ENCODE measurements at regions not wholly inside any gene's neighbourhood (a gene's known extent, or its start where the extent isn't known, plus 50 kb on each side); places are given as distances from the start of the nearest gene placed in this dataset.

DNA sequence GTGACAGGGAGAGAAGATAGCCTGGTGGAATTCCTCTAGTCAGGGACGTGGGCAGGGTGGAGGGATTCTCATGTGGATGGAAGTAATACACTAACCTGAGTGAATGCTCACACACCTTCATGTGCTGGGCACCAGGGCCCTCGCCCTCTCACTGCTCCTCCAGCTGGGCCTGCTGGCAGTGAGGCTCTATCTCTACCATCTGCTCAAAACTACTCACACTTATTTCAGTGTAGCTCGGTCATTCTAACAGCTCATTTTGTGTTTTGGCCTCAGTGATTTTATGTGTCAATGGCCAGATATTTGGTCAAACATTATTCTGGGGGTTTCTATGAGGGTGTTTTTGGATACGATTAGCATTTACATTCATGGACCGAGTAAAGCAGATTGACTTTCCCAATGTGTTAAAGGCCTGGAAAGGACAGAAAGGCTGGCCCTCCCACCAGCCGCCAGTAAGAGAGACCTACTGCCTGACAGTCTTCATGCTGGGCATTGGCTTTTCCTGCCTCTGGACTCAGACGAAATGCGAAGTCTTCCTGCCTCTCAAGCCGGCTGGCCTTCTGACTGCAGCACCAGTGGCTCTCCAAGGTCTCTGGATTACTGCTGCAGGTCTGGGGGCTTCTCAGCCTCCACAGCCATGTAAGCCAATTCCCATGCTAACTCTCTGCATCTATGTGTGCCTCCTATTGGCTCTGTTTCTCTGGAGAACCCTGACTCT, 335.4 kb downstream of the CXCL12 start:
- no peak for DNase-seq

DNA sequence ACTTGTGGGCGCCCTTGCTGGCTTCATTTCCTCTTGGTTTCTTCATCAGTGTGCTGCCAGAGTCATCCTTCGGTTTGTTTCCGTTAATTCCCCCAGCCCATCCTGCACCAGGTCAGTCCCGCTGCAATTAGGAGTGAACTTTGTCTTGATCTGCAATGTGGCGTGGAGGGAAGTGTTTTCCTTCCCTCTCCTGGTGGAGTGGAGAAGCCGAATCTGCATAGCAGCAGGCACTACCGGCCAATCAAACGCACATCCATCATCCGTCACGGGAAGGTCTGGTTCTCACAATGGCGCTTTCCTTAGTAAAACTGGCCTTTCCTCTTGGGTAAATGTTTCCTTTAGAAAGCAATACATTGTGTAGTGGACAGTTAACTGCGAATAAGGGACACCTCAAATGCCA, 337.5 kb downstream of the CXCL12 start:
- DNase-seq: no peak

DNA sequence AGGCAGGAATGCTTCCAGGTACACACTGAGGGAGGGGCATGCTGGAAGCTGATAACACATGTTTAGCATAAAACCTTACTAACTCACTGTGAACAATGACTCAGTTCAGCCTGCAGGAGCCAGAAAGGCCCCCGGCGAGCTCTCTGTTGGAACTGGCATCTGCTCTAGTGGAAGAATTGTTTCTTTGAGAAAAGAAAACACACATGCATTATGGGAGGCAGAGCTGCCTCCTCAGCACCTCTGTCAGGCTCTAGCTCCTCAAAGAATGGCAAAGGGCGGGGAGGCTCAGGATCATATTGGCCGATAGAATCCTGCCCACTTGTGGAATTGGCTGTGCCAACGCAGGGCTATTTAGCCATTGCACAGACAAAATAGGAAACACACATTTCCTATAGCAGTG, 338.3 kb downstream of the CXCL12 start:
- DNase-seq: no peak

DNA sequence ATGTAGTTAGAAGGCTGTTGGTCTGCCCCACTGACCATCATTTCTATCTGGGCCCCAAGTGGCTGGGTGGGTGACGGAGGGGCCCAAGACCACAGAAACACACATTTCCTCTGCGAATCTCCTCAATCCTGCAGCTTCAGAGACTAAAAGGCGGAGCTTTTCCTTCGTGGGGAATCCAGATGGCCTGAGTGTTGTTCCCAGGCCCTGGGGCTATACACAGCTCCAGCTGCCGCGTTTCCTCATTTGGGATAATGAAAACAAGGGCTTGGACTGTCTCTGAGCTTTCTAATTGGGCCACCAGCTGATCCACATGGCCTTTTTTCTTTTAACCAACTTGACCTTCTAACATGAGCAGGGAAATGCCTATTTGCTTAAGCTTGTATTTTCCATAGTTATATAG, 339.9 kb downstream of the CXCL12 start:
- no peak for DNase-seq

DNA sequence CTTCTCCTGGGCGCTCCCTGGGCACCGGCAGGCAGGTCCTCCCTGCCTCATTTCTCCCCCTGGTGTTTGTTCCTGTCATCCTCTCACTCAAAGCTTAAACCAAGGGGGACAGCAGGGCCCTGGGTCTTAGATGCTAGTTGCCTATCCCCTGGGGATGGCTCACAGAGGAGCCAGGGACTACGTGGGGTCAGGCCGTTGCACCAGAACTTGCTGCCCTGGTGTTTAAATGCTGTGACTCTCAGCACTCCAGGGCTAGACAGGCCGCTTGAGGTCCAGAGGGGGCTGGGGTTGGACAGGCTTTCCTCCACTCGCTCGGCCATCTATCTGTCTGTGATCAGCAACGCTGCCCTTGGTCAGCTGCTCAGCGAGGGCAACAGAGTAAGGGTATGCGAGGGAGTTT, 340.3 kb downstream of the CXCL12 start:
- DNase-seq: no peak

DNA sequence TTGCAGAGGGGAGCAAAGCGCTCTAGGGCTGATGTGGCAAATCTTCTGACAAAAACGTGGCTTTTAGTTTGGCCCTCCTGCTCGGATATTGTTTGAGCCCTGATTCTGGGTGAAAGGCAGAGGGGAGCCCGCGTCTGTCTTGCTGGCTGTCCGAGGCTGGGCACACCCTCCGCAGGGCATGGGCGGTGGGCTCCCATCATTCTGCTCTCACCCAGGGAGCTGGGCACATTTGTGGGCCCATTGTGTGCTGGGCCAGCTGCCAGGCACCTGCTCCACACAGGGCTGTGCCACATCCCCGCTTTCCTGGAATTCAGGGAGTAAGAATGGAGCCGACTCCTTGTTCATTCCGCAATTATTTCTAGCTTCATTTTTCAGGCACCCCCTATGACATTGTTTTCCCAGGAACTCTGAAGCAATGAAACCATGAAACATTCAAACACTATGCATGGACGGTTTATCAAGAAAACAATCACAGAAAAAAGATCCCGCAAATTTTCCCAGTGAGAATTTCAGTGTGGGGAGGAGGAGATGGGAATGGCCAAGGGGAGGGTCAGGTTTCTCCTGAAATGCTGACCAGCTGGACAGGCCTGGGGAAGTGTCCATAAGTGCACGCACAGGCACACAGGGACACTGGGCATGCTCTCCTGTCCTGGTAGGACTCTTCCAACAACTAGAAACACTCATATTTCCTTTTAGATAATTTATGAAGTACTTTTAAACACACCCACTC, 341.1 kb downstream of the CXCL12 start:
- DNase-seq: no peak

DNA sequence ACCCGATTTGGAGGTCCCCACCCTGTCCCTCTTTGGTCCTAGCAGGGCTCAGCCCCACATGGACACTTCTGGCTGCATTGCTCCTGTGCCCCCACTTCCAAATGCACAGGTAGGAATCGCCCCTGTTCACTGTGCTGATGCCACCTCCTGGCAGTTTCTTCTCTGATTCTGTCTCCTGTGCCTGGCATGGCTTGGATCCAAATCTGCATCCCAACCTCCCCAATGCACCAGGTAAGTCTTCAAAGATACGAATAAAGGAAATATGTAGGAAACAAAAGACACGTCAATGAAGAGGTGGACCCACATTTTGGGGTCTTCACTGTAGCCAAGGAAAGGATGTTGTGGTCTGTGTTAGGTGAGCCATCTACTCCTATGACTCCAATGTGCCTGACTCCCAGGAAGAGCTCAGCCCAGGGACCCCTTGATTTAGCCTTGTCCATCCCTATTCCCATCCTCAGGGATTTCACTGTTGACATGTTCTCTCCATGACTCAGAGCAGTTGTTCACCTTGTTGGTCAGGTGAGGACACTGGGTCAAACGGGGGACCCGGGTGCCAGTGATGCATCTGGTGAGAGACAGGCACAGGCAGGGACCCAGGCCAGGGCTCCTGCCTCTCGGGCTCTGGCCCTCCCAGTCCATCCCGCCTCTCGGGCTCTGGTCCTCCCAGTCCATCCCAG, 341.8 kb downstream of the CXCL12 start:
- no peak for DNase-seq

DNA sequence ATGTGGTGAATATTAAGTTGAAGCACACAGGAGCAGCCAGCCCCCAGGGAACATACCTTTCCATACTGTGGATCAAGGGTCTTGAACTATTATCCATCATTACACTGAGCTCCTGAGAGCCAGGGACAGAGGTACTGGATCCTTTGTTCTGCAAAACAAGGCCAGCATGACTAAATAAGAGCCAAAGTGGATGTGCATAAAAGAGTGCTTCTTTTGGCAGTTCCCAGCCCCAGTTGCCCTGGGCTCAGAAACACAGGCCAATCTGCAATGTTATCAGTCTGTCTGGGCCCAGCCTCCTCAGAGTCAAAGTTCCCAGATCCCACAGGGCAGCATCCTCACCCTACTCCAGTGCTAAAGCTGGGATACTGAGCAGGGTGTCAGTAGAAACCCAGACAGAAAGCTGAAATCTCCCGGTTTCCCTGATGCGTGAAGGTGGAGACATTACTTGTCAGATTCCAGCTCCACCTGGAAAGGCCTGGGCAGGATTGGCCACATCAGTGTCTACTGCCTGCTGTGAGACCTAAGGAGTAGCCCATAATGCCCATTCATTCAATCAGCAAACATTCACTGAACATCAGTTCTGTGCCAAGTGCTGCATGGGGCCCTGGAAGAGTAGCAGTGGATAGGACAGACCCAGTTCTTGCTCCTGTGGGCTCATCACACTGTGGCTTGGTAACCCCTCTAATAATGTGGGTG, 342.7 kb downstream of the CXCL12 start:
- no peak for DNase-seq

DNA sequence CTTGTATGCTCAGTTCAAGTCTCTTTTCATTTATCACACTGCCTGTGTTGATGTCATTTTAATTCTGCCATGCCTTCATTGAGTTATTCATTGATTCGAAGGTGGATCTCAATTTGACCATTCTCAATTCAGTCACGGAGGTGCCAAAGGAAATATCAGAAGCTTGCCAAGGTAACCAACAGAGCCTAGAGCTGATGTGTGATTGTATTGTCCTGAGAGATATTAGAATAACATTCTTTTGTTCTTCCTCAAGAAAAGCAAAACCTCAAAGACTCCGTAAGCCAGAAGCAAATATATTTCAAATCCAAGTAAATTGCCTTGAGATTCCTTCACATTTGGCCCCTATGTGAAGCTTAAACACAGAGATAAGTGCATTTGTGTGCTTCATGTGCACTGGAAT, 345.3 kb downstream of the CXCL12 start:
- DNase-seq: no peak

DNA sequence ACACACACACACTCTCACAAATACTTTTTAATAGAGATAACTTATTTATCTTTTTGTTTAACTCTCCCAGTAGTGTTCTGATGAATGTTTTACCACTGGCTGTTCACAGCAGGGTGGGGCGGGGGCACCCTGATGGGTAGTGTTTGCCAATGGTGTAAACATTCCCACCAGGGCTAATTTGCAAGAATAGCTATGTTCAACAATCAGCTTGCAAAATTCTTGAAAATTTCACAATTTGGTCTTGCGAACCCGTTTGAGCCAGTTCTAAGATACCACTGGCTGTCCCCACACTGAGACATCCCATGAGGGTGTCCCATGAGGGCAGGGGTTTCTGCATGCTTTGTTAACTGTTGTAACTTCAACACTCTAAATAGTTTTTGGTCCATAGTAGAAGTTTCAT, 348.5 kb downstream of the CXCL12 start:
- DNase-seq: no peak

DNA sequence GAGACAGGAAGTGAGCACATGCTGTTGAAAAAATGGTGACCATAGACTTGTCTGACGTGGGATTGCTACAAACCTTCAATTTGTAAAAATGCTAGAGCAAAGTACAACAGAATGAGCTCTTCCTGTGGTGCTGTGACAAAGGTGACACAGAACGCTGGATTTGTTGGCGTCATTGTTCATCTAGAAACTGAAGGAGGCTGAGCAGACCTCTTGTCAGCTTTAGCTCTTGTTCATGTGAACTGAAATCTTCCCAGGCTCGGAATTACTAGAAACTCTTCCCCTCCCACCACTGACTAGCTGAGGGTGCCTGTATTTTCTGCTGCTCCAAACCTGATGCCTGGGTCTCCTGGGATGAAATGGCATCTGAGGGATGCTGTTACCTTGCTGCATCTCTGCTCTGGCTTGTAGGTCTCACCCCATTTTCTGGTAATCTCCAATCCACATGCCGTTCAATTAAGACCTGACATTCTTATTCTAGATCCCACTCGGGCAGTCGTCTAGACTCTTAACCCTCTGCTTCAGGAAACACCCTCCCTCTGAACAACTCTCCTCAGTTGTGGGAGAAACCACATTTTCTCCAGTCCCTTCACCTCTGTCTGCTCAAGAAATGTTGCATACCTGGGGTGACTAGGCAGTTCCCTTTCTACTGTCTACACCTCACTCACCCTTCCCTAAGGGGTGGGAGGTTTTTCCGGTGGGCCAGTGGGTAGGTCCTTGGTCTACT, 349.3 kb downstream of the CXCL12 start:
- no peak for DNase-seq

DNA sequence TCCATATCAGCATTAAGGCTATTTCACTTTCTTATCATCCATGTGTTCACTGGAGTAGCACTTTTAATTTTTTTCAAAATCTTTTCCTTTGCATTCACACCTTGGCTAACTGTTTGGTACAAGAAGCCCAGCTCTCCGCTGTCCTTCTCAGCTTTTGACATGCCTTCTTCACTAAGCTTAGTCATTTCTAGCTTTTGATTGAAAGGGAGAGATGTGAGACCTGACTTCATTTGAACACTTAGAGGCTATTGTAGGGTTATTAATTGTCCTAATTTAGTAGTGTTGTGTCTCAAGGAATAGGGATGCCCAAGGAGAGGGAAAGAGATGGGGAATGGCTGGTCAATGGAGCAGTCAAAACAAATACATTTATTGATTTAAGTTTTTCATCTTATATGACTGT, 350.0 kb downstream of the CXCL12 start:
- no peak for DNase-seq

DNA sequence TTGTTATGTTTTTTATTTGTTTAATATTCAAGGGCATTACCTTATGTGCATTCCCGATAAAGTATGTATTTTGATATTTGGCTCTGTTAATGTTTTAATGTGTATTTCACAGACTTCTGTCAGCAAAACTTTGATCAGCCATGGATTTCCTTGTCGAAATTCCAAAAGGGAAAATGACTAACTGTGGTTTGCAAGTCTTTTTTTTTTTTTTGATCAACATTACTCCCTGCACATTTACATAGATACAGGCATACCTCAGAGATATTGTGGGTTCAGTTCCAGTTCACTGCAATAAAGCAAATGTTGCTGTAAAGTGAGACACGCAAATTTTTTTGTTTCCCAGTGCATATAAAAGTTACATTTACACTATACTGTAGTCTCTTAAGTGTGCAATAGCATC, 351.9 kb downstream of the CXCL12 start:
- no peak for DNase-seq

DNA sequence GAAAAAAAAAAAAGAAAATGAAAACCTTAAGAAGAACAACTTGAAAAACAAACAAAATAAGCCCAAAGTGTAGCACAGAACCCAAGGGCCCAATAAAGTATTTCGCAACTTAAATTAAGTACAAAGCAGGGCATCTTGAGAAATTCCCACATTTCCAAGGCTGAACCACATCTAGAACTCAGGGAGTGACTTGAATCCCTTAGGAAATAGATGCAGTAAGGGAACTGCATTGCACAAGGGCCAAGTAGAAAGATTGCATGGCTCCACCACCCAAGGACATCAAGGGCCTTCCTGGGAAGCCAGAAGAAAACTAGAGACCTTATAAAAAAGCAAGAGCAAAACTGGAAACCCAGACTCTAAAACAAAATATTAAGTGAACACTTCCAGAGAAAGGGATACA, 352.7 kb downstream of the CXCL12 start:
- no peak for DNase-seq

DNA sequence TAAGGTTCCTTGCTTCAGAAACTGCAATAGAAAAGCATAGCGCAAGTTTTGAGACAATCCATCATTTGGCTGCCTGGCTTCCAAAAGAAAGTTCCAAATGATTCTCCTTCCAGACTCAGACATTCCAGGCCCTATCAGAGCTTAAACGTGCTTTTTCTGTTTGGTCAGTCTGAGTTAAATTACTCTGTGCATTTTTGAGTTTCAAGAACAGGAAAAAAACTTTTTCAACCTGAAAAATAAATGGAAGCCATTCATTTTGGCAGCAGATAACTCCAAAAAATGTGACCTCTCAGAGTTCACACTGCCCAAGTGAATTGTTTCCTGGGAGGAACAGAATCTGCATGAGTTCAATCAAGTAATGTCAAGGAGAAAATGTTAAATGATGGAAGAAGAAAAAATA, 354.2 kb downstream of the CXCL12 start:
- no peak for DNase-seq

DNA sequence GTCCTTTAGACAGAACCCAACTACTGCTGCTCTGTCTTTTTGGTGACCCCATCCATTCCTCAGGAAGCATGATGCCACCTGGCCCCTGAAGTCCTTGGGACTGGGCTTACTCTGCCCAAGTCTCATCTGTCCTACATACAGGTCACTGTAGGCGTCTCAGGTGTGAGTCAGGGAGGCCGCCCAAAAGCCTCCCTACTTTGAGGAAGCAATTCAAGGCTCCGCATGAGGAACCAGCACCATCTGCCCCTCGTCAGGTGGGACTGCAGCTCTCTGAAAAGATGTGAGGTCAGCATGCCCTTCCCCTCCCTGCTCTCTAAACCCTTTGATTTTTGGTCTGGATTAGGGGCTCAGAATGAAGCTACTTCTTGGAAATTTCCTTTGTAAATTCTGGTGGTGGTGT, 354.8 kb downstream of the CXCL12 start:
- no peak for DNase-seq

DNA sequence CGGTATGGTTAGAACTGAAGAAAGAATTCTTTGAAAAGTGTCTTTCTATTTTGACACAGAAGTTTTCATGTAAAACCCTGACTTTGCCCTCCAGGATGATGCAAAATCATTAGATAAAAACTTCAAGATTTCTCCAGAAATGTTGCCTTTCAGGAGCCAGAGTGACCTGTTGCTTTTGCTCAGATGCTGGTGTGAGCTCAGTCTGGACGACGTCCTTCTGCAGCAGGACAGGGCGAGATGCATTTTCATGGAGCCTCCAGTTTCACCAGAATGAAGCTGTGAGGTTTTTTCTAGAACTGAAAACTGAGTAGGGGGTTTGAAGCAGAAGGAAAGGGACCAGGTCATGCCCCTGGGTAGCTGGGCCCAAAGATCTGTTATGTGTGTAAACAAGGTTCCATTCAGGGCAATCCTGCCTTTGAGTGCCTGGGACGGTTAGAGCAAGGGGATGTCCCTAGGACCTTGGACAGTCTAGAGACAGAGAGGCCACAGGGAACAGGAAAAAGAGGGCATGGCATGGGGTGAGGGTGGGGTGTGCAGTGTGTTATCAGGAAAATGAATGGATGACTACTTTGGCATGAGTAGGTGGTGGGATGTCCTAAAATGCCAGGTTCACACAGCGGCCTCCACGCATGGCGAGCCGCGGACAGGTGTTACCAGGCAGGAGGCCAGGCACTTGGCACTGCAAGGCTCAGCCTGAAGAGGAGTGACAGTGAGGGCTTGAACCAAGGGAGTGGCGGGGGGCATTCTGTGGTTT, 356.3 kb downstream of the CXCL12 start:
- no peak for DNase-seq

DNA sequence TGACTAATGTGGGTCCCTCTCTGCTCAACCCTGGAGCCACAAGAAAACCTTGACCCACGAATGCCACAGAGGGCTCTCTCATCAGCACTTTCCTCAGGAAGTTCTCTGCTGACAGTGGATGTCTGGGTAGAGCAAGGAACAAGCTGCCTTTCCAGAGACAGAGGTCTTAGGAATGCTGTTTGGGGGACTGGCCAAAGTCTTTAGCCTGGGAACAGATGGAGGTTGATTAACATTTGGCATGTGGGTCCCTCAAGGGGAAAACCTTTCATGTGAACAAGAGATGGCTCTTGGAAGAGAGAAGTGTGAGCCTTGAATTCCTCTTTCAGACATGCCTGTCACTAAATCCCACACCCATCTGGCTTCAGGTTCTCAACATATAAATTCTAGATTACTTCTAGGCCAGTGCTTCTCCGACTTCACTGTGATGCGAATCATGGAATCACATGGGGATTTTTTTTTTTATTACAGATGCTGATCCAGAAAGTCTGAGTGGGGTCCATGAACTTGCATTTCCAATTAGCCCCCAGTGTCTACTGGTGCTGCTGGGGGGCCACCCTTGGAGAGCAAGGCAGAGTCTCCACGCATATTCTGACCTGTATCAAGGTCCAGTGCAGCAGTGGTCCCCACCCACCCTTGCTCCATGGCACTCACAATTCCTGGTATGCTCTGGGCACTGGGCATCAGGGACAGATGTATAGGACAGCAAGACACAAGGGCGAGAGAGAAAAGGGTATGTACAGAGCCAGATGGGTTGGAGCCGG, 360.4 kb downstream of the CXCL12 start:
- DNase-seq: no peak

DNA sequence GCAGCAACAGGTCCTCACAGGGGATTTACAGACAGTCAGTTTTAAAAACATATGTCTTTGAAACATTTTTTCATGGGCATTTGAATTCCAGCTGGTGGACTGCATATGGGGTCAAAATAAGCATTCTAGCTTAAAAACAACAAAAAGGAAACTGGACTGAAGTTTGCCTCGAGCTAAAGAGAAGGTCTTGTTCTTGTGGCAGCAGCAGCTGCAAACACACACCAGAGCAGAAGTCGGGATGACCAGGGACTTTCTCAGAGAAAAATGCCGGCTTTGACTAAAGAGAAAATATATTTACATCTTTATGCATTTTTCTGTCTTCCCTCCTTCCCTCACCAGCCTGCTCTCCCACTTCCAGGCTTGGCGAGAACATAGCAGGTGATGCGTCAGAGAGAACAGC, 361.4 kb downstream of the CXCL12 start:
- DNase-seq: no peak

DNA sequence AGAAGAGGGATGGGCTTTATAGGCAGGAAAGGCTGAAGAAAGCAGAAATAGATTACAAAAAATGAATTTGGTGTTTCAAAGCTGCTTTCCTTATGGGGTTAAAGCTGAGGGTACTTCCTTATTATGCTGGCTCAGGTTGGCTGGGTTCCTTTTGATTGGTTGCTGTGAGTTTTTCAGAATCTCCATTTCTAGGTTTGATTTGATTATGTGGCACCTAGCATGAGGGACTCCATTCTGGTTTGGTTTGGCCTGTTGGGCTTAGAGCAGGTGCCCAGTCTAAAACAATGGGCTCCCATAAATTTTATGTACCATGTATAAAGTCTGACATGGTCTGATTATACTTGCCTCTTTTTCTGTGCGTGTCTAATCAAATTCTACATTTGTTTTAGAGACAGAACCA, 362.7 kb downstream of the CXCL12 start:
- DNase-seq: no peak

DNA sequence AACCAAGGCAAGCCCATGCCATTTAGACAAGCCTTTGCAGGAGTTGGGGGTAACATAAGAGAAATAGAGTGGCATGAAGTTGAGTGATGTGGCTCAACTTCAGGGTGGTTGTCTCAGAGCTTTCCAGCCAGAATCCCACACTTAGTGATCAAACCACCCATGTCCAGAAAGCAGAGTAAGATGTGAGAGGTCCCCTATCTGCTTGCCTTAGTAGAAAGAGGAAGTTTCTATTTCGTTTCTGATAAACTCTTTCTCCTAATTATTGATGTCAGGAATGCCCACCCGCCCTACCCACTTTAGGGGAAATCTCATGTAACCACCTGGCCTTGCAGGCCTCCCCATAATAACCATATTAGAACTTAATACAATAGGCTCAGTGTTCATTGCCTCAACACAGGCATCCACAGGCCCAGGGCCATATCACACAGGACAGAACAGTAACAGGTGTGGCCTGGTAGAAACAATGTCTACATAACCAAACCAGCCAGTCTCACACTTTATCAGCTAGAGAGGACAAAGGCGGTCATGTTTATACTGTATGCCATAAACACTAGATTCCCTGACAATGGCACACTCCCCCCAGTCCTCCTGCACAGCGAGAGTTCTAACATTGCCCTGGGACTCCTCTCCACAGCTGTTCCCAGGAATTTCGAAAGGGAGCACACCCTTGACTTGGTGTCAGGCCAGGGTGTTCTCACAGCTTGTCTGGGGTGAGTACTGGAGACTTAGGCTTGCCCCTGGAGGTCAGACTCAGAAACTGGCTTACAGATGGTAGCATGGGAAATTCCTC, 364.4 kb downstream of the CXCL12 start:
- no peak for DNase-seq

All from activated CD8-positive, alpha-beta memory T cell treated with anti-CD3 and anti-CD28 coated beads for 24 hours (primary cell).